D721Med (cell line): ENCODE measurements at regions not wholly inside any gene's neighbourhood (a gene's known extent, or its start where the extent isn't known, plus 50 kb on each side); places are given as distances from the start of the nearest gene placed in this dataset.

ENCODE experiments used
- DNase-seq: peaks from one replicate; pipeline ENCODE4 v3.0.0; 2011; ENCODE audit warnings: low spot score; ENCODE audit not compliant: insufficient read length
- FAIRE-seq: peaks from 2 replicates; lab custom pipeline; 2011; peaks lifted over from hg19 to GRCh38; lab: Jason Lieb, UNC
- CTCF ChIP-seq: IDR thresholded peaks from 2 replicates; pipeline ENCODE4 v1.5.1; 2012; ENCODE audit warnings: mild to moderate bottlenecking, control low read depth; ENCODE audit not compliant: insufficient read depth; ENCODE audit errors: missing control alignments

GRCh38 chr2:144683107-144683753, 163.3 kb upstream of the ZEB2 start:
- no peak for TF ChIP-seq CTCF
- DNase-seq: no peak
- FAIRE-seq: no peak

- no peak for DNase-seq
- no peak for TF ChIP-seq CTCF
- no peak for FAIRE-seq
Measured at GRCh38 chr2:144682248-144682647, 162.3 kb upstream of the ZEB2 start.

GRCh38 chr2:144681389-144681788, 161.5 kb upstream of the ZEB2 start:
- no peak for TF ChIP-seq CTCF
- no peak for DNase-seq
- FAIRE-seq: no peak

GRCh38 chr2:144679942-144680341, 160.0 kb upstream of the ZEB2 start:
- no peak for TF ChIP-seq CTCF
- FAIRE-seq (no peak), DNase-seq (no peak)

- no peak for TF ChIP-seq CTCF
- DNase-seq: no peak
- no peak for FAIRE-seq
Measured at GRCh38 chr2:144678736-144679135, 158.8 kb upstream of the ZEB2 start.

GRCh38 chr2:144675731-144676130, 155.8 kb upstream of the ZEB2 start:
- FAIRE-seq (no peak), DNase-seq (no peak)
- TF ChIP-seq CTCF: no peak

GRCh38 chr2:144675331-144675730, 155.4 kb upstream of the ZEB2 start:
- no peak for TF ChIP-seq CTCF
- FAIRE-seq (no peak), DNase-seq (no peak)
